ENCODE measurements at regions not wholly inside any gene's neighbourhood (a gene's known extent, or its start where the extent isn't known, plus 50 kb on each side); places are given as distances from the start of the nearest gene placed in this dataset.

DNA sequence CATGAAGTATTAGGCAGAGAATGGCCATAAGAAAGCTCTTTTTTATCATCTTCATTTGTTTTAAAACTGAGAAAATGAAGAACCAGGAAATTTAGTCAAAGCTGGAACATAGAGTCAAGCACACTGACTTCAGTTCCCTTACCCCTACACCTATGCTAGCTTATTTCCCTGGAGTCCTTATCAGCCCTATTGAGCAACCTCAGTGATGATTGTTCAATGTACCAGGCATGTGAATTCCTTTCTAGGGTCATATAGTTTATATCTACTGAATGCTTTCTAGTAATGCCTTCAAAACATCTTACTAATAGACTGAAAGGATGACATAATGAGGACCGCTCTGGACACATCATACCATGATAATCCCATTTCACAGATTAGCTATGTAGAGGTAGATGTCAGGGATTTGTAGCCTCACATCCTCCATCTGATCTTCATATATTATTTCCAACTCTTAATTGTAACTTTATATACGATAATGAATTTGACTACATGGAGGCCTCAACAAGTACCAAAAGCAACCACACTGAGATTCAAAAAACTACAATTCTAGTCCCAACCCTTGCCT lies 460.4 kb upstream of the DYNLRB2 start:
- TF ChIP-seq, protein P1, sequence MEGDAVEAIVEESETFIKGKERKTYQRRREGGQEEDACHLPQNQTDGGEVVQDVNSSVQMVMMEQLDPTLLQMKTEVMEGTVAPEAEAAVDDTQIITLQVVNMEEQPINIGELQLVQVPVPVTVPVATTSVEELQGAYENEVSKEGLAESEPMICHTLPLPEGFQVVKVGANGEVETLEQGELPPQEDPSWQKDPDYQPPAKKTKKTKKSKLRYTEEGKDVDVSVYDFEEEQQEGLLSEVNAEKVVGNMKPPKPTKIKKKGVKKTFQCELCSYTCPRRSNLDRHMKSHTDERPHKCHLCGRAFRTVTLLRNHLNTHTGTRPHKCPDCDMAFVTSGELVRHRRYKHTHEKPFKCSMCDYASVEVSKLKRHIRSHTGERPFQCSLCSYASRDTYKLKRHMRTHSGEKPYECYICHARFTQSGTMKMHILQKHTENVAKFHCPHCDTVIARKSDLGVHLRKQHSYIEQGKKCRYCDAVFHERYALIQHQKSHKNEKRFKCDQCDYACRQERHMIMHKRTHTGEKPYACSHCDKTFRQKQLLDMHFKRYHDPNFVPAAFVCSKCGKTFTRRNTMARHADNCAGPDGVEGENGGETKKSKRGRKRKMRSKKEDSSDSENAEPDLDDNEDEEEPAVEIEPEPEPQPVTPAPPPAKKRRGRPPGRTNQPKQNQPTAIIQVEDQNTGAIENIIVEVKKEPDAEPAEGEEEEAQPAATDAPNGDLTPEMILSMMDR (conservative IDR thresholded peaks at IDR 0.05): no peak
- no peak for TF ChIP-seq ZFX (IDR thresholded peaks at IDR 0.05)

Measured in C4-2B (cell line).